H1 (cell line): ENCODE measurements at regions not wholly inside any gene's neighbourhood (a gene's known extent, or its start where the extent isn't known, plus 50 kb on each side); places are given as distances from the start of the nearest gene placed in this dataset.

Experiments
- CTCF ChIA-PET: fragments of 300-600 bp; sonication (Branson Sonifier 250); formaldehyde crosslinking; loops from one replicate; lab custom pipeline; 2021; ENCODE audit not compliant: partially characterized antibody; lab: Charles Lee
- POLR2A ChIA-PET: fragments of 300-600 bp; sonication (Branson Sonifier 250); formaldehyde crosslinking; loops from one replicate; lab custom pipeline; 2021; ENCODE audit warnings: inconsistent platforms; ENCODE audit not compliant: partially characterized antibody; lab: Charles Lee
- DNase-seq, 2 experiments: peaks; one replicate each; pipeline versions ENCODE4 v3.0.0 to v3.0.0-alpha.2; 2010 to 2022; ENCODE audit warnings: low spot score in 2 of 2, low read depth in 1 of 2, mixed read lengths in 1 of 2
- FAIRE-seq: peaks from 2 replicates; lab custom pipeline; 2011; peaks lifted over from hg19 to GRCh38; lab: Jason Lieb, UNC
- H2AFZ ChIP-seq: 2 replicates; pipeline ENCODE4 v1.8.1; 2012; ENCODE audit warnings: low read length, inconsistent platforms
- H2AK5ac ChIP-seq: 2 replicates; pipeline ENCODE4 v1.6.1; 2013; ENCODE audit warnings: low read depth, low read length
- H2BK120ac ChIP-seq: replicated peaks from 2 replicates; pipeline ENCODE3; 2013; ENCODE audit warnings: low read depth, low read length, inconsistent platforms
- H2BK12ac ChIP-seq: 2 replicates; pipeline ENCODE4 v1.6.1; 2013; ENCODE audit warnings: low read depth, low read length
- H2BK15ac ChIP-seq: 2 replicates; pipeline ENCODE4 v1.6.1; 2013; ENCODE audit warnings: low read length
- H2BK20ac ChIP-seq: 2 replicates; pipeline ENCODE4 v1.6.1; 2013; ENCODE audit warnings: low read length
- H2BK5ac ChIP-seq: 2 replicates; pipeline ENCODE4 v1.6.1; 2013; ENCODE audit warnings: low read depth, low read length
- H3K14ac ChIP-seq: 2 replicates; pipeline ENCODE4 v1.6.1; 2013; ENCODE audit warnings: inconsistent platforms; ENCODE audit not compliant: insufficient read length
- H3K18ac ChIP-seq: 2 replicates; pipeline ENCODE4 v1.6.1; 2013; ENCODE audit warnings: low read length; ENCODE audit errors: extremely low read depth
- H3K23ac ChIP-seq: 2 replicates; pipeline ENCODE4 v1.6.1; 2013; ENCODE audit warnings: inconsistent platforms; ENCODE audit not compliant: insufficient read length
- H3K23me2 ChIP-seq: 2 replicates; pipeline ENCODE4 v1.6.1; 2013; ENCODE audit warnings: low read depth, low read length
- H3K27ac ChIP-seq: 2 replicates; pipeline ENCODE4 v1.6.1; 2011; ENCODE audit warnings: low read depth, low read length, inconsistent platforms
- H3K27me3 ChIP-seq, 4 experiments: replicated peaks in 1 of 4; 1 replicate in 1 of 4; 2 replicates in 3 of 4; pipeline versions ENCODE4 v1.6.1 to v1.8.1; 2011 to 2013; ENCODE audit warnings: low read length in 3 of 4, mild to moderate bottlenecking in 3 of 4, inconsistent platforms in 2 of 4, mixed read lengths in 2 of 4, moderate library complexity in 1 of 4; ENCODE audit not compliant: control insufficient read depth in 3 of 4, insufficient read depth in 3 of 4; ENCODE audit errors: extremely low read depth in 1 of 4
- H3K36me3 ChIP-seq, 4 experiments: 2 replicates each; pipeline versions ENCODE4 v1.6.1 to v1.8.1; 2011 to 2013; ENCODE audit warnings: mild to moderate bottlenecking in 4 of 4, low read length in 3 of 4, moderate library complexity in 2 of 4, control low read depth in 1 of 4, inconsistent platforms in 1 of 4; ENCODE audit not compliant: insufficient read depth in 4 of 4, control insufficient read depth in 2 of 4
- H3K4ac ChIP-seq: replicated peaks from 2 replicates; pipeline ENCODE3; 2013; ENCODE audit warnings: low read length, low read depth, mixed read lengths, inconsistent platforms; ENCODE audit not compliant: insufficient read length
- H3K4me1 ChIP-seq, 4 experiments: replicated peaks in 1 of 4; 1 replicate in 1 of 4; 2 replicates in 3 of 4; pipeline versions ENCODE4 v1.6.1 to v1.8.1; 2011 to 2013; ENCODE audit warnings: low read length in 3 of 4, inconsistent platforms in 2 of 4, mixed read lengths in 1 of 4; ENCODE audit not compliant: insufficient read depth in 4 of 4, control insufficient read depth in 3 of 4
- H3K4me2 ChIP-seq, 2 experiments: 2 replicates each; pipeline versions ENCODE4 v1.6.1 to v1.8.1; 2011 to 2013; ENCODE audit warnings: low read depth in 2 of 2, low read length in 2 of 2, control low read depth in 1 of 2, inconsistent platforms in 1 of 2, mild to moderate bottlenecking in 1 of 2; ENCODE audit not compliant: insufficient read depth in 1 of 2
- H3K4me3 ChIP-seq, 4 experiments: fragments of 200-600, 300-600 bp in 1 of 4; sonication (generic), shearing (Covaris generic), sonication (Bioruptor Twin) in 1 of 4; 2 replicates each; pipeline versions ENCODE4 v1.5.1 to v1.8.1; 2011 to 2016; ENCODE audit warnings: low read length in 4 of 4, low read depth in 3 of 4, control low read depth in 2 of 4, inconsistent platforms in 2 of 4, mild to moderate bottlenecking in 2 of 4, mixed read lengths in 1 of 4, moderate library complexity in 1 of 4; ENCODE audit not compliant: insufficient read depth in 2 of 4; ENCODE audit errors: extremely low read depth in 1 of 4
- H3K56ac ChIP-seq: replicated peaks from 2 replicates; pipeline ENCODE3; 2013; ENCODE audit warnings: low read depth, mild to moderate bottlenecking, mixed read lengths, low read length, inconsistent platforms; ENCODE audit not compliant: insufficient read length
- H3K79me1 ChIP-seq: 2 replicates; pipeline ENCODE4 v1.6.1; 2013; ENCODE audit warnings: low read depth, low read length, control low read depth
- H3K79me2 ChIP-seq, 2 experiments: 2 replicates each; pipeline versions ENCODE4 v1.6.1 to v1.8.1; 2012 to 2013; ENCODE audit warnings: low read length in 2 of 2, mild to moderate bottlenecking in 2 of 2, inconsistent platforms in 1 of 2; ENCODE audit not compliant: insufficient read depth in 2 of 2, control insufficient read depth in 1 of 2
- H3K9ac ChIP-seq, 4 experiments: replicated peaks in 1 of 4; 1 replicate in 1 of 4; 2 replicates in 3 of 4; pipeline versions ENCODE4 v1.6.1 to v1.8.1; 2011 to 2013; ENCODE audit warnings: low read depth in 3 of 4, low read length in 3 of 4, control low read depth in 2 of 4, mild to moderate bottlenecking in 2 of 4, moderate library complexity in 2 of 4, inconsistent platforms in 1 of 4; ENCODE audit errors: extremely low read depth in 1 of 4
- H3K9me3 ChIP-seq, 2 experiments: 2 replicates each; pipeline versions ENCODE4 v1.6.1 to v1.8.1; 2012 to 2013; ENCODE audit warnings: mild to moderate bottlenecking in 2 of 2, moderate library complexity in 2 of 2, control low read depth in 1 of 2, inconsistent platforms in 1 of 2, low read depth in 1 of 2, low read length in 1 of 2, mixed read lengths in 1 of 2; ENCODE audit not compliant: insufficient read depth in 2 of 2
- H4K20me1 ChIP-seq, 2 experiments: replicated peaks in 1 of 2; 2 replicates each; pipeline versions ENCODE3 to v1.8.1; 2011 to 2013; ENCODE audit warnings: inconsistent platforms in 2 of 2, low read length in 2 of 2, mild to moderate bottlenecking in 1 of 2; ENCODE audit not compliant: insufficient read depth in 2 of 2, control insufficient read depth in 1 of 2
- H4K5ac ChIP-seq: 2 replicates; pipeline ENCODE4 v1.6.1; 2013; ENCODE audit warnings: low read length, low read depth, mixed read lengths, inconsistent platforms; ENCODE audit not compliant: insufficient read length
- H4K8ac ChIP-seq: 2 replicates; pipeline ENCODE4 v1.8.0; 2013; ENCODE audit warnings: mild to moderate bottlenecking, moderate library complexity, low read length, inconsistent platforms; ENCODE audit not compliant: insufficient read depth; ENCODE audit errors: extremely low read depth
- H4K91ac ChIP-seq: replicated peaks from 2 replicates; pipeline ENCODE3; 2013; ENCODE audit warnings: low read length, mixed read lengths, inconsistent platforms; ENCODE audit not compliant: insufficient read length
- CEBPB ChIP-seq: IDR thresholded peaks from 2 replicates; pipeline ENCODE4 v1.6.1; 2012; ENCODE audit warnings: low read depth, low read length
- RBBP5 ChIP-seq: IDR thresholded peaks from 2 replicates; pipeline ENCODE4 v1.7.1; 2012; ENCODE audit warnings: low read depth, mild to moderate bottlenecking, inconsistent platforms, low read length, moderate library complexity, borderline replicate concordance
- WGBS, 2 experiments: shearing (Covaris generic) in 1 of 2; methylation state at CpG; one replicate each; pipeline versions ENCODE4 v1.1.6 to v1.1.7; 2013 to 2015; ENCODE audit warnings: low lambda C conversion rate in 2 of 2, mixed read lengths in 2 of 2, inconsistent platforms in 1 of 2, low coverage in 1 of 2, missing lambda C conversion rate in 1 of 2; ENCODE audit not compliant: insufficient replicate concordance in 2 of 2, insufficient coverage in 1 of 2, insufficient read length in 1 of 2; ENCODE audit errors: extremely low coverage in 1 of 2, missing lambda C conversion rate in 1 of 2; 5-methylcytosine and 5-hydroxymethylcytosine counted together

DNA sequence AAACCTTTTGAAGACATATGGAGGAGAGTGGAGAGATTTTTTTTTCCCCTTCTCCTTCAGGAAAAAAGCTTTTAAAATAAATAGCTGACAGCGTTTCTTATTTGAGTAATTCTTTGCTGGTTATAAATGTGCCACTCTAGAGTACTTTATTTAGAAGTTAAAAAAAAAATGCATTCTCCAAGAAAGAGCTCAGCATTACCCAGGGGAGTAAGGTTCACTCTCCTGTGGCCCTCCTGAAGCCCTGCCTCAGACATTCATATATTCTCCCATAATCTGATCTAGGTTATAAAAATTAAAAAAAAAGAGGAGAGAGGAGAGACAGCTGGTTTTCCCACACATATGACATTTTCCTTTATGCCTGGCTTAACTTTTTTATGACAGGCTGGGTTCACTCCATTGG is 545.2 kb upstream of the CADM1 start:
- no peak overlapping the region for H3K14ac ChIP-seq
- no peak overlapping the region for H3K56ac ChIP-seq
- H2BK120ac ChIP-seq: no peak overlapping the region
- no peak overlapping the region for H4K8ac ChIP-seq
- ChIA-PET CTCF (interaction anchor here (0.9 to 2.2 kb wide), 5 partner anchors 12 to 167 kb away, joined by 3 to 5 read pairs (median 3); no protein-coding TSS in a partner anchor), POLR2A (no interaction called here)
- no peak overlapping the region for H2BK20ac ChIP-seq
- no peak overlapping the region for H3K9ac ChIP-seq
- no peak overlapping the region for H3K27ac ChIP-seq
- no peaks in the 10 kb centered on the region; a peak in 3 of 7 replicates for H3K27me3 ChIP-seq
- no peaks in the 10 kb centered on the region for H3K79me2 ChIP-seq
- no peak for FAIRE-seq
- peaks cover 5 to 19% (median 15%) of the 10 kb centered on the region in 4 experiments; a peak in 6 of 7 replicates for H3K4me1 ChIP-seq
- no peak overlapping the region for H3K4me2 ChIP-seq
- H3K36me3 ChIP-seq: no peaks in the 10 kb centered on the region
- no peak overlapping the region for H3K4ac ChIP-seq
- H3K79me1 ChIP-seq: no peaks in the 10 kb centered on the region
- no peaks in the 10 kb centered on the region for H3K9me3 ChIP-seq
- no peaks in the 10 kb centered on the region for H3K23me2 ChIP-seq
- H4K20me1 ChIP-seq: no peaks in the 10 kb centered on the region
- no peak overlapping the region for H4K91ac ChIP-seq
- no peak overlapping the region for H2BK15ac ChIP-seq
- no peak overlapping the region for H3K23ac ChIP-seq
- no peak overlapping the region for H2BK12ac ChIP-seq
- TF ChIP-seq RBBP5 (no peak), CEBPB (no peak)
- TF ChIP-seq, all 59 proteins: peak for 0
- H2BK5ac ChIP-seq: no peak overlapping the region
- H4K5ac ChIP-seq: no peak overlapping the region
- H3K18ac ChIP-seq: no peak overlapping the region
- H3K4me3 ChIP-seq: no peak overlapping the region
- no peak for DNase-seq
- WGBS, 2 experiments: 80% methylated on average over 1 of the region's 1 CpG; no CpG with 5 or more reads in 1 of the 2 experiments
- no peak overlapping the region for H2AK5ac ChIP-seq
- H2AFZ ChIP-seq: no peak overlapping the region
